HepG2 (cell line): ENCODE measurements at regions not wholly inside any gene's neighbourhood (a gene's known extent, or its start where the extent isn't known, plus 50 kb on each side); places are given as distances from the start of the nearest gene placed in this dataset.

ENCODE experiments used
- FOXK2 ChIP-seq: fragments of 450-650 bp; IDR thresholded peaks from 2 replicates; pipeline ENCODE4 v1.6.1; 2016
- HOXA7 ChIP-seq: sonication (generic); formaldehyde crosslinking; IDR thresholded peaks from 2 replicates; pipeline ENCODE4 v1.8.1; 2022; ENCODE audit warnings: mild to moderate bottlenecking, missing genetic modification reagents, moderate library complexity
- SALL2 ChIP-seq: sonication (generic); formaldehyde crosslinking; IDR thresholded peaks from 2 replicates; pipeline ENCODE4 v1.8.1; 2023; ENCODE audit warnings: mild to moderate bottlenecking, missing genetic modification reagents, inconsistent platforms
- THAP11 ChIP-seq: IDR thresholded peaks from 2 replicates; pipeline ENCODE4 v1.6.1; 2016; ENCODE audit warnings: missing biosample characterization, missing genetic modification reagents
- ZBTB8A ChIP-seq: sonication (generic); formaldehyde crosslinking; IDR thresholded peaks from 2 replicates; pipeline ENCODE4 v1.4.0; 2020; ENCODE audit warnings: mild to moderate bottlenecking, low read depth, missing genetic modification reagents, borderline replicate concordance
- ZNF782 ChIP-seq: sonication (generic); formaldehyde crosslinking; IDR thresholded peaks from 2 replicates; pipeline ENCODE4 v1.4.0; 2020; ENCODE audit warnings: missing genetic modification reagents, mild to moderate bottlenecking, borderline replicate concordance
- TF ChIP-seq, protein P1 (sequence below): IDR thresholded peaks from 2 replicates; pipeline ENCODE4 v1.6.1; 2016
- TF ChIP-seq, protein P2 (sequence below): sonication (generic); formaldehyde crosslinking; IDR thresholded peaks from 2 replicates; pipeline ENCODE4 v1.8.0; 2022; ENCODE audit warnings: mild to moderate bottlenecking, missing genetic modification reagents, moderate library complexity
- TF ChIP-seq, protein P3 (sequence below): sonication (generic); IDR thresholded peaks from 2 replicates; pipeline ENCODE4 v1.6.1; 2016; ENCODE audit warnings: low read depth, borderline replicate concordance
- TF ChIP-seq, protein P4 (sequence below): conservative IDR thresholded peaks from 2 replicates; pipeline ENCODE4 v1.6.1; 2018; ENCODE audit warnings: missing genetic modification reagents
- TF ChIP-seq, protein P5 (sequence below): sonication (generic); formaldehyde crosslinking; IDR thresholded peaks from 2 replicates; pipeline ENCODE4 v1.9.0; 2022; ENCODE audit warnings: low read depth, missing genetic modification reagents
- TF ChIP-seq, protein P6 (sequence below): sonication (generic); formaldehyde crosslinking; IDR thresholded peaks from 2 replicates; pipeline ENCODE4 v1.5.0; 2020; ENCODE audit warnings: mild to moderate bottlenecking, missing genetic modification reagents, moderate library complexity

DNA sequence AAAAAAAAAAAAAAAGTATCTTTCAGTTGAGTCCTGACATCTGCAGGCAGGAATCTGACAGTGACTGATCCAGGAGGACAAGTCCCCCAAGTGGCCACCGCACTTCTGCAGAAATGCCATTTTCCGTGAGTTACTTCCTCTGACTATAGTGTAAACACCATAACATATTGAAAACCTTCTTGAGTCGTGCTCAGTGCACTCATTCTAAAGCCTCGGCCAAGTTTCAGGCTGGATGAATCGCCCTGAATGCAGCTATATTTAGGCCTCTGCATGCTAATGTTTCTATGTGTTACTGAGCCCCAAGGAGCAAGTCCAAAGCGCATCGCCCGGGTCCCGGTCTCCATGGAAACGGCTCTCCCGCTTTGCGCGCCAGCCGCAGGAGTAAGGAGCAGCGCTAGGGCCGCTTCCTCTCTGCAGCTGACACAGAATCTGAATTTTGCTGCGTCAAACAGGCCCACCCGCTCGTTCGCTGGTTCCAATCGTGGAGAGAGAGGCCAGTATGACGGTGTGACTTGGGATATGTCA is 335.4 kb downstream of the MSX2 start:
- TF ChIP-seq, protein P1, sequence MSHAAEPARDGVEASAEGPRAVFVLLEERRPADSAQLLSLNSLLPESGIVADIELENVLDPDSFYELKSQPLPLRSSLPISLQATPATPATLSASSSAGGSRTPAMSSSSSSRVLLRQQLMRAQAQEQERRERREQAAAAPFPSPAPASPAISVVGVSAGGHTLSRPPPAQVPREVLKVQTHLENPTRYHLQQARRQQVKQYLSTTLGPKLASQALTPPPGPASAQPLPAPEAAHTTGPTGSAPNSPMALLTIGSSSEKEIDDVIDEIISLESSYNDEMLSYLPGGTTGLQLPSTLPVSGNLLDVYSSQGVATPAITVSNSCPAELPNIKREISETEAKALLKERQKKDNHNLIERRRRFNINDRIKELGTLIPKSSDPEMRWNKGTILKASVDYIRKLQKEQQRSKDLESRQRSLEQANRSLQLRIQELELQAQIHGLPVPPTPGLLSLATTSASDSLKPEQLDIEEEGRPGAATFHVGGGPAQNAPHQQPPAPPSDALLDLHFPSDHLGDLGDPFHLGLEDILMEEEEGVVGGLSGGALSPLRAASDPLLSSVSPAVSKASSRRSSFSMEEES = no peak
- TF ChIP-seq THAP11 (CRISPR knock-in tag) = no peak
- TF ChIP-seq, protein P2, sequence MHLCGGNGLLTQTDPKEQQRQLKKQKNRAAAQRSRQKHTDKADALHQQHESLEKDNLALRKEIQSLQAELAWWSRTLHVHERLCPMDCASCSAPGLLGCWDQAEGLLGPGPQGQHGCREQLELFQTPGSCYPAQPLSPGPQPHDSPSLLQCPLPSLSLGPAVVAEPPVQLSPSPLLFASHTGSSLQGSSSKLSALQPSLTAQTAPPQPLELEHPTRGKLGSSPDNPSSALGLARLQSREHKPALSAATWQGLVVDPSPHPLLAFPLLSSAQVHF (CRISPR knock-in tag) = no peak
- TF ChIP-seq, protein P3, sequence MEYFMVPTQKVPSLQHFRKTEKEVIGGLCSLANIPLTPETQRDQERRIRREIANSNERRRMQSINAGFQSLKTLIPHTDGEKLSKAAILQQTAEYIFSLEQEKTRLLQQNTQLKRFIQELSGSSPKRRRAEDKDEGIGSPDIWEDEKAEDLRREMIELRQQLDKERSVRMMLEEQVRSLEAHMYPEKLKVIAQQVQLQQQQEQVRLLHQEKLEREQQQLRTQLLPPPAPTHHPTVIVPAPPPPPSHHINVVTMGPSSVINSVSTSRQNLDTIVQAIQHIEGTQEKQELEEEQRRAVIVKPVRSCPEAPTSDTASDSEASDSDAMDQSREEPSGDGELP = no peak
- TF ChIP-seq ZNF782 (CRISPR knock-in tag) = no peak
- TF ChIP-seq SALL2 (CRISPR knock-in tag) = no peak
- TF ChIP-seq, protein P4, sequence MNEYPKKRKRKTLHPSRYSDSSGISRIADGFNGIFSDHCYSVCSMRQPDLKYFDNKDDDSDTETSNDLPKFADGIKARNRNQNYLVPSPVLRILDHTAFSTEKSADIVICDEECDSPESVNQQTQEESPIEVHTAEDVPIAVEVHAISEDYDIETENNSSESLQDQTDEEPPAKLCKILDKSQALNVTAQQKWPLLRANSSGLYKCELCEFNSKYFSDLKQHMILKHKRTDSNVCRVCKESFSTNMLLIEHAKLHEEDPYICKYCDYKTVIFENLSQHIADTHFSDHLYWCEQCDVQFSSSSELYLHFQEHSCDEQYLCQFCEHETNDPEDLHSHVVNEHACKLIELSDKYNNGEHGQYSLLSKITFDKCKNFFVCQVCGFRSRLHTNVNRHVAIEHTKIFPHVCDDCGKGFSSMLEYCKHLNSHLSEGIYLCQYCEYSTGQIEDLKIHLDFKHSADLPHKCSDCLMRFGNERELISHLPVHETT (CRISPR knock-in tag) = no peak
- no peak for TF ChIP-seq ZBTB8A (CRISPR knock-in tag)
- no peak for TF ChIP-seq FOXK2
- TF ChIP-seq, protein P5, sequence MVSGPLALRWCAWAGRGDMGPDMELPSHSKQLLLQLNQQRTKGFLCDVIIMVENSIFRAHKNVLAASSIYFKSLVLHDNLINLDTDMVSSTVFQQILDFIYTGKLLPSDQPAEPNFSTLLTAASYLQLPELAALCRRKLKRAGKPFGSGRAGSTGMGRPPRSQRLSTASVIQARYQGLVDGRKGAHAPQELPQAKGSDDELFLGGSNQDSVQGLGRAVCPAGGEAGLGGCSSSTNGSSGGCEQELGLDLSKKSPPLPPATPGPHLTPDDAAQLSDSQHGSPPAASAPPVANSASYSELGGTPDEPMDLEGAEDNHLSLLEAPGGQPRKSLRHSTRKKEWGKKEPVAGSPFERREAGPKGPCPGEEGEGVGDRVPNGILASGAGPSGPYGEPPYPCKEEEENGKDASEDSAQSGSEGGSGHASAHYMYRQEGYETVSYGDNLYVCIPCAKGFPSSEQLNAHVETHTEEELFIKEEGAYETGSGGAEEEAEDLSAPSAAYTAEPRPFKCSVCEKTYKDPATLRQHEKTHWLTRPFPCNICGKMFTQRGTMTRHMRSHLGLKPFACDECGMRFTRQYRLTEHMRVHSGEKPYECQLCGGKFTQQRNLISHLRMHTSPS = no peak
- TF ChIP-seq HOXA7 (CRISPR knock-in tag) = no peak
- TF ChIP-seq, protein P6, sequence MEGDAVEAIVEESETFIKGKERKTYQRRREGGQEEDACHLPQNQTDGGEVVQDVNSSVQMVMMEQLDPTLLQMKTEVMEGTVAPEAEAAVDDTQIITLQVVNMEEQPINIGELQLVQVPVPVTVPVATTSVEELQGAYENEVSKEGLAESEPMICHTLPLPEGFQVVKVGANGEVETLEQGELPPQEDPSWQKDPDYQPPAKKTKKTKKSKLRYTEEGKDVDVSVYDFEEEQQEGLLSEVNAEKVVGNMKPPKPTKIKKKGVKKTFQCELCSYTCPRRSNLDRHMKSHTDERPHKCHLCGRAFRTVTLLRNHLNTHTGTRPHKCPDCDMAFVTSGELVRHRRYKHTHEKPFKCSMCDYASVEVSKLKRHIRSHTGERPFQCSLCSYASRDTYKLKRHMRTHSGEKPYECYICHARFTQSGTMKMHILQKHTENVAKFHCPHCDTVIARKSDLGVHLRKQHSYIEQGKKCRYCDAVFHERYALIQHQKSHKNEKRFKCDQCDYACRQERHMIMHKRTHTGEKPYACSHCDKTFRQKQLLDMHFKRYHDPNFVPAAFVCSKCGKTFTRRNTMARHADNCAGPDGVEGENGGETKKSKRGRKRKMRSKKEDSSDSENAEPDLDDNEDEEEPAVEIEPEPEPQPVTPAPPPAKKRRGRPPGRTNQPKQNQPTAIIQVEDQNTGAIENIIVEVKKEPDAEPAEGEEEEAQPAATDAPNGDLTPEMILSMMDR (CRISPR knock-in tag) = 0 out of 2 replicates have a peak, but pooled peaks have one; percentile 10
